ENCODE measurements at regions not wholly inside any gene's neighbourhood (a gene's known extent, or its start where the extent isn't known, plus 50 kb on each side); places are given as distances from the start of the nearest gene placed in this dataset.
"Not testable (repeated sequence)": the region's sequence is repeated elsewhere in the genome, so short reads cannot be mapped to it uniquely, and the experiment has no call there.

DNA sequence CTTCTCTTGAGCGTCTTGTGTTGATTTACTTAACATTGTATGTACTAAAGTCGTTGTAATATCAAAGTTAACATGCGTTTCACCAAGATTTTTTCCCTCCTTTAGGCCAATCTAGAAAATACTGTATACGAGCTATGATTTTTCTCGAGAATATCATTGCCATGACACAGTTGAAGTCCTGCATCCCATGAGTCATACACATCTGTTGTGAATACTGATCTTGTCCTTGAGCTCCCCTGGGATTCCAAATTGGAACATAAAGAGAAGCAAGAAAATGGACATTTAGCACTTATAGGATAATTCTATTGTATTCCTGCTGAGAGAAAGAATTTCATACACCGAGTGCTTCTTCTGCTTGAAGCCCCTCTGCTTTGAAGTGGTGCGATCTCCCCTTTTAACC is 109.6 kb downstream of the SLC35B3 start:
- Histone ChIP-seq H3K9me3 (no peaks in the 10 kb centered on the region), H3K4me1 (ENCODE audit: low read depth) (no peaks in the 10 kb centered on the region), H3K4me3 (no peak overlapping the region), H3K36me3 (ENCODE audit: low read depth) (no peaks in the 10 kb centered on the region)
- DNase-seq = no peak
- intact Hi-C loops (cut with DNase I, micrococcal nuclease) = no loop called here
- no peak for ATAC-seq
- TF ChIP-seq, protein P1, sequence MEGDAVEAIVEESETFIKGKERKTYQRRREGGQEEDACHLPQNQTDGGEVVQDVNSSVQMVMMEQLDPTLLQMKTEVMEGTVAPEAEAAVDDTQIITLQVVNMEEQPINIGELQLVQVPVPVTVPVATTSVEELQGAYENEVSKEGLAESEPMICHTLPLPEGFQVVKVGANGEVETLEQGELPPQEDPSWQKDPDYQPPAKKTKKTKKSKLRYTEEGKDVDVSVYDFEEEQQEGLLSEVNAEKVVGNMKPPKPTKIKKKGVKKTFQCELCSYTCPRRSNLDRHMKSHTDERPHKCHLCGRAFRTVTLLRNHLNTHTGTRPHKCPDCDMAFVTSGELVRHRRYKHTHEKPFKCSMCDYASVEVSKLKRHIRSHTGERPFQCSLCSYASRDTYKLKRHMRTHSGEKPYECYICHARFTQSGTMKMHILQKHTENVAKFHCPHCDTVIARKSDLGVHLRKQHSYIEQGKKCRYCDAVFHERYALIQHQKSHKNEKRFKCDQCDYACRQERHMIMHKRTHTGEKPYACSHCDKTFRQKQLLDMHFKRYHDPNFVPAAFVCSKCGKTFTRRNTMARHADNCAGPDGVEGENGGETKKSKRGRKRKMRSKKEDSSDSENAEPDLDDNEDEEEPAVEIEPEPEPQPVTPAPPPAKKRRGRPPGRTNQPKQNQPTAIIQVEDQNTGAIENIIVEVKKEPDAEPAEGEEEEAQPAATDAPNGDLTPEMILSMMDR (IDR thresholded peaks at IDR 0.05) = no peak

DNA sequence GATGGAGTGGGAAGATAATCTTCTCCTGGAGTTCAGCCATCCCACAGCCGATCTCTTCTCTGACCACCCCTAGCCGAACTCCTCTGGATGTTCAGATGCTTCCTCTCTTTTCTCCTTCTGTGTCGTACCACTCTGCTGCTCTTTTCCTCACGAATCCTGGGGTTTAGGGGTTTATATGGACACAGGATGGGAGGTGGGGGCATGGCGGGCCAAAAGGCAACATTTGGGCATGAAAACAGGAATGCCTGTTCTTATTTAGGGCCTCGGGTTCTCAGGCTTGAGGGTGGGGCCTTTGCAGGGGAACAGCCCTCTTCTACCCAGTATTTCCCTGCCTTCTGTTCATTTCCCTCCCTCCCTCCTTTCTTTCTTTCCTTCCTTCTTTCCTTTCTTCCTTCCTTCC is 112.7 kb downstream of the SLC35B3 start:
- Histone ChIP-seq H3K4me3 (no peak overlapping the region), H3K4me1 (ENCODE audit: low read depth) (no peaks in the 10 kb centered on the region), H3K9me3 (no peaks in the 10 kb centered on the region), H3K36me3 (ENCODE audit: low read depth) (no peaks in the 10 kb centered on the region)
- DNase-seq = no peak
- intact Hi-C loops (cut with DNase I, micrococcal nuclease) = no loop called here
- TF ChIP-seq, protein P1 (IDR thresholded peaks at IDR 0.05) = no peak
- ATAC-seq = no peak

DNA sequence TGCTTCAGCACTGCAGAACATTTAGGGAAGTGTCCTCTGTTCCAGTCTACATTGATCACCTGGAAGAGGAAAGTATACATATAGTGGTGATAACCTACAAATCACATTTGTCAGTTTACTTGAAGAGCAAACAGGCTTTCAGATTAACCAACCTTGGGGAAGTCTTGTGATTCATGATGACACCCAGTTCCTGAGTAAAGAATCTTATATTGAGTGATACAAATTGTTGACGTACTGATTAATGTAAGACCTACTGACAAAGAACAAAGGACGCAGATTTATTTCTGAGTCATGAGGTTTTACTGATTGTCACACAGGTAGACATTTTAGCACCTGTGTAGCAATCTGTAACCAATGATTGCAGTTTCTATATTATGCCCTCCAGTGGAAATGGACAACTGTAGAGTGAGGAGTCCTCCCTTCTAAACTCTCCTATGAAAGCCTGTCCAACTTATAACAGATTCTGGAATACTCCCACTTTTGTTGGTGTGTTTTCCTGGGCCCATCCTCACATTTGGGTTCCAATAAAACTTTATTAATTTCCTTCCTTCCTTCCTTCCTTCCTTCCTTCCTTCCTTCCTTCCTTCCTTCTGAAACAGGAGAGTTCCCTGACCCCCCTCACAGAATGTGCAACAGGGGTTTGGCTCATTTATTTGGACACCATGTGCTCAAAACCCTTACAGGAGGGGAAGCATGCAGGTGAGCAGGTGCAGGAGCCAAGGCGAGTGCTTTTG is 113.5 kb downstream of the SLC35B3 start:
- Histone ChIP-seq H3K36me3 (ENCODE audit: low read depth) (no peaks in the 10 kb centered on the region), H3K4me3 (no peak overlapping the region), H3K9me3 (no peaks in the 10 kb centered on the region), H3K4me1 (ENCODE audit: low read depth) (no peaks in the 10 kb centered on the region)
- ATAC-seq = no peak
- TF ChIP-seq, protein P1 (IDR thresholded peaks at IDR 0.05) = no peak
- no peak for DNase-seq
- intact Hi-C loops (cut with DNase I, micrococcal nuclease) = no loop called here

DNA sequence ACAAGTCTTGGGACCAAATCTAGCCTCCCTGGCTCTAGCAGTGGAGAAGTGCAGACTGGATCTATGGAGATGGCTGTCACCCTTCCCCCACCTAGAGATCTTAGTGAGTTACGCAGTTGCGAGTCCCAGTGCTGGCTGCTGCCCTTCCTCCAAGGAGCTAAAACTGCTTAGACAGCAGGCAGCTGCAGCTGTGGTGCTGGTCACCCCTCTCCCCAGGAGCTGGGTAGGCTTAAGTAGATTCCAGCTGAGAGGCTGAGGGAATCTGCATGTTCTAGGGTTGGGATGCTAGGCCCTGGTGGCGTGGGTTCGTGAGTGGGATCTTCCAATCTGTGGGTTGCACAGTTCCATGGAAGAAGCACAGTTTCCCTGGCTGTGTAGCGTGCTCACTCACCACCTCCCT is 120.2 kb downstream of the SLC35B3 start:
- TF ChIP-seq, protein P1 (IDR thresholded peaks at IDR 0.05) = no peak
- intact Hi-C loops (cut with DNase I, micrococcal nuclease) = no loop called here
- Histone ChIP-seq H3K4me3 (no peak overlapping the region), H3K36me3 (ENCODE audit: low read depth) (no peaks in the 10 kb centered on the region), H3K9me3 (no peaks in the 10 kb centered on the region), H3K4me1 (ENCODE audit: low read depth) (no peaks in the 10 kb centered on the region)
- DNase-seq (no peak), ATAC-seq (no peak)

DNA sequence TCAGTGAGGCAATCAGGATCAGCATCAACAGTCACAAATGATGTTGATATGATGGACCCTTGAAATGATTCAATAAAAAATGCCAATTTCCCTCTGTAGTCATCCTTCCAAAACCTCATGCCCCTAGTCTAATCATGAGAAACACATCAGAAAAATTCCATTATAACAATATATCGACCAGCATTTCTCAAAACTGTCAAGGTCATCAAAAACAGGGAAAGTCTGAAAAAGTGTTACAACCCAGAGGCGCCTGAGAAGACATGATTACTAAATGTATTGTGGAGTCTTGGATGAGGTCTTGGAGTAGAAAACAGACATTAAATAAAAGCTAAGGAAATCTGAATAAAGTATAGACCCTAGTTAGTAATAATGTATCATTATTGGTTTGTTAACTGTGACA is 133.8 kb downstream of the SLC35B3 start:
- intact Hi-C loops (cut with DNase I, micrococcal nuclease) = no loop called here
- Histone ChIP-seq H3K9me3 (no peaks in the 10 kb centered on the region), H3K4me1 (ENCODE audit: low read depth) (no peaks in the 10 kb centered on the region), H3K36me3 (ENCODE audit: low read depth) (no peaks in the 10 kb centered on the region), H3K4me3 (no peak overlapping the region)
- TF ChIP-seq, protein P1 (IDR thresholded peaks at IDR 0.05) = no peak
- DNase-seq (no peak), ATAC-seq (no peak)

DNA sequence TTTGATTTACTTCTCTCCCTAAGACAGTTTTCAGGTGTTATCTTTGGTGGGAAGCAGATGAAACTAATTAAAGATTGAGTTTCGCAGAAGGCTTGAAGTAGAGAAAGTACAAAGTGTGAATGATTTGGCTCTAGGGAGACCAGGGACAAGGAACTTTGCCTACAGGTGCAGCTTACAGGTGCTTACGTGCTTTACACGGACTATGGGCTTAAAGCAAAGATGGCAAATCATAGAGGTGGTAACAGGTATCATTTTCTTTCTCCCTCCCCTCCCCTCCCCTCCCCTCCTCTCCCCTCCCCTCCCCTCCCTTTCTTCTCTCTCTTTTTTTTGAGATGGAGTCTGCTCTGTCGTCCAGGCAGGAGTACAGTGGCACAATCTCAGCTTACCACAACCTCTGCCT is 136.3 kb downstream of the SLC35B3 start:
- TF ChIP-seq, protein P1 (IDR thresholded peaks at IDR 0.05) = no peak
- H3K4me1 ChIP-seq (ENCODE audit: low read depth) = no peaks in the 10 kb centered on the region
- intact Hi-C loops (cut with DNase I, micrococcal nuclease) = no loop called here
- DNase-seq (no peak), ATAC-seq (no peak)
- no peak overlapping the region for H3K4me3 ChIP-seq
- no peaks in the 10 kb centered on the region for H3K9me3 ChIP-seq
- no peaks in the 10 kb centered on the region for H3K36me3 ChIP-seq (ENCODE audit: low read depth)

DNA sequence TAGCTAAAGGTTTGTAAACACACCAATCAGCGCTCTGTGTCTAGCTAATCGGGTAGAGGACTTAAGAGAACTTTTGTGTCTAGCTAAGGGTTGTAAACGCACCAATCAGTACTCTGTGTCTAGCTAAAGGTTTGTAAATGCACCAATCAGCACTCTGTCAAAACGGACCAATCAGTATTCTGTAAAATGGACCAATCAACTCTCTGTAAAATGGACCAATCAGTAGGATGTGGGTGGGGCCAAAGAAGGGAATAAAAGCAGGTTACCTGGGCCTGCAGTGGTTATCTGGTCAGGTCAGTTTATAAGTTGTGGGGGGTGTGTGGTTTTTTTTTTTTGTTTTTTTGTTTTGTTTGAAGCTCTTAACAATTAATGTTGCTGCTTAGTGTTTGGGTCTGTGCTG is 152.4 kb downstream of the SLC35B3 start:
- DNase-seq; H3K9me3 ChIP-seq; intact Hi-C loops (cut with DNase I, micrococcal nuclease); ATAC-seq; H3K4me1 ChIP-seq (ENCODE audit: low read depth); H3K4me3 ChIP-seq; H3K36me3 ChIP-seq (ENCODE audit: low read depth): not testable (repeated sequence)

All from mucosa of descending colon (tissue), 3 donors.